AG10803 (cell line): ENCODE measurements at regions not wholly inside any gene's neighbourhood (a gene's known extent, or its start where the extent isn't known, plus 50 kb on each side); places are given as distances from the start of the nearest gene placed in this dataset.

Experiments used
- DNase-seq: peaks from one replicate; pipeline ENCODE4 v3.0.0; 2010; ENCODE audit warnings: low read depth
- H3K4me3 ChIP-seq: 2 replicates; pipeline ENCODE4 v1.5.1; 2011; ENCODE audit warnings: mild to moderate bottlenecking, low read length, control low read depth
- CTCF ChIP-seq: conservative IDR thresholded peaks from 2 replicates; pipeline ENCODE4 v1.5.1; 2011; ENCODE audit warnings: mild to moderate bottlenecking, low read length, control low read depth, inconsistent platforms

- DNase-seq = no peak
- TF ChIP-seq CTCF = no peak
- H3K4me3 ChIP-seq = no peak overlapping the region
These were observed 133.0 kb downstream of the ZDHHC21 start for GRCh38 chr9:14560194-14560593.

GRCh38 chr9:14554886-14555285, 138.3 kb downstream of the ZDHHC21 start:
- H3K4me3 ChIP-seq = no peak overlapping the region
- peak; percentile 2 for DNase-seq
- no peak for TF ChIP-seq CTCF

- no peak for DNase-seq
- H3K4me3 ChIP-seq = no peak overlapping the region
- TF ChIP-seq CTCF = no peak
These were observed 145.8 kb downstream of the ZDHHC21 start for GRCh38 chr9:14547245-14548060.

GRCh38 chr9:14546693-14547092, 146.5 kb downstream of the ZDHHC21 start:
- no peak for DNase-seq
- TF ChIP-seq CTCF = no peak
- H3K4me3 ChIP-seq = no peak overlapping the region

- DNase-seq = no peak
- H3K4me3 ChIP-seq = no peak overlapping the region
- no peak for TF ChIP-seq CTCF
These were observed 151.2 kb downstream of the ZDHHC21 start for GRCh38 chr9:14542071-14542470.

- no peak for TF ChIP-seq CTCF
- no peak for DNase-seq
- no peak overlapping the region for H3K4me3 ChIP-seq
These were observed 154.7 kb downstream of the ZDHHC21 start for GRCh38 chr9:14538526-14538925.
